Glutamatergic neuron (in vitro differentiated cells): ENCODE measurements at regions not wholly inside any gene's neighbourhood (a gene's known extent, or its start where the extent isn't known, plus 50 kb on each side); places are given as distances from the start of the nearest gene placed in this dataset.

Experiments
- DNase-seq: peaks from one replicate; pipeline ENCODE4 v3.0.0; 2022
- H3K27ac Mint-ChIP-seq: one replicate; pipeline ENCODE4 v1.8.0; 2020; ENCODE audit warnings: mild to moderate bottlenecking, mixed read lengths, inconsistent platforms; ENCODE audit not compliant: unreplicated experiment
- H3K27me3 Mint-ChIP-seq: one replicate; pipeline ENCODE4 v1.8.0; 2020; ENCODE audit warnings: mild to moderate bottlenecking, moderate library complexity, mixed read lengths, inconsistent platforms; ENCODE audit not compliant: unreplicated experiment
- H3K36me3 Mint-ChIP-seq: one replicate; pipeline ENCODE4 v1.8.0; 2020; ENCODE audit warnings: mild to moderate bottlenecking, mixed read lengths, inconsistent platforms; ENCODE audit not compliant: unreplicated experiment
- H3K4me1 Mint-ChIP-seq: one replicate; pipeline ENCODE4 v1.8.0; 2020; ENCODE audit warnings: mild to moderate bottlenecking, low read depth, mixed read lengths, inconsistent platforms; ENCODE audit not compliant: unreplicated experiment
- H3K4me3 Mint-ChIP-seq: one replicate; pipeline ENCODE4 v1.8.0; 2020; ENCODE audit warnings: mild to moderate bottlenecking, mixed read lengths, inconsistent platforms; ENCODE audit not compliant: unreplicated experiment
- H3K9me3 Mint-ChIP-seq: one replicate; pipeline ENCODE4 v1.8.0; 2020; ENCODE audit warnings: mild to moderate bottlenecking, moderate library complexity, mixed read lengths, inconsistent platforms; ENCODE audit not compliant: unreplicated experiment
- CTCF ChIP-seq: fragments of 200-600 bp; sonication (generic); IDR thresholded peaks from one replicate; pipeline ENCODE4 v1.5.0; 2021; ENCODE audit not compliant: partially characterized antibody, unreplicated experiment

GRCh38 chr2:236813766-236814165 is 244.1 kb downstream of the ACKR3 start:
- Mint-ChIP-seq H3K27ac (no peak overlapping the region), H3K27me3 (no peaks in the 10 kb centered on the region), H3K4me3 (no peak overlapping the region), H3K9me3 (peaks cover 10% of the 10 kb centered on the region), H3K36me3 (peaks cover 2% of the 10 kb centered on the region), H3K4me1 (no peaks in the 10 kb centered on the region)
- TF ChIP-seq CTCF = no peak
- no peak for DNase-seq

GRCh38 chr2:236814593-236814992 is 245.0 kb downstream of the ACKR3 start:
- no peaks in the 10 kb centered on the region for H3K36me3 Mint-ChIP-seq
- peaks cover 10% of the 10 kb centered on the region for H3K9me3 Mint-ChIP-seq
- H3K4me3 Mint-ChIP-seq = no peak overlapping the region
- H3K27me3 Mint-ChIP-seq = no peaks in the 10 kb centered on the region
- TF ChIP-seq CTCF = no peak
- H3K4me1 Mint-ChIP-seq = no peaks in the 10 kb centered on the region
- H3K27ac Mint-ChIP-seq = no peak overlapping the region
- no peak for DNase-seq

GRCh38 chr2:236815746-236816145 is 246.1 kb downstream of the ACKR3 start:
- DNase-seq = no peak
- Mint-ChIP-seq H3K27ac (no peak overlapping the region), H3K27me3 (no peaks in the 10 kb centered on the region), H3K4me3 (no peak overlapping the region), H3K4me1 (no peaks in the 10 kb centered on the region), H3K9me3 (peaks cover 12% of the 10 kb centered on the region), H3K36me3 (peaks cover 4% of the 10 kb centered on the region)
- no peak for TF ChIP-seq CTCF

GRCh38 chr2:236816197-236817170 is 246.9 kb downstream of the ACKR3 start:
- Mint-ChIP-seq H3K9me3 (peaks cover 14% of the 10 kb centered on the region), H3K4me1 (no peaks in the 10 kb centered on the region), H3K4me3 (no peak overlapping the region), H3K27ac (no peak overlapping the region), H3K27me3 (no peaks in the 10 kb centered on the region), H3K36me3 (peaks cover 11% of the 10 kb centered on the region)
- no peak for DNase-seq
- TF ChIP-seq CTCF = no peak
